BJ (cell line): ENCODE measurements at regions not wholly inside any gene's neighbourhood (a gene's known extent, or its start where the extent isn't known, plus 50 kb on each side); places are given as distances from the start of the nearest gene placed in this dataset.
"Not testable (repeated sequence)": the region's sequence is repeated elsewhere in the genome, so short reads cannot be mapped to it uniquely, and the experiment has no call there.

ENCODE experiments used
- CTCF ChIA-PET: fragments of 350-600 bp; formaldehyde crosslinking; extraction: SDS; loops from one replicate; lab custom pipeline; 2021; ENCODE audit warnings: antibody characterized with exemption, inconsistent platforms; lab: Yijun Ruan, JAX
- POLR2A ChIA-PET: fragments of 300-600 bp; sonication (Branson Sonifier 250); formaldehyde crosslinking; extraction: SDS; loops from one replicate; lab custom pipeline; 2021; ENCODE audit warnings: antibody characterized with exemption; lab: Charles Lee
- DNase-seq: peaks from one replicate; pipeline ENCODE4 v3.0.0-alpha.2; 2011; ENCODE audit warnings: low read depth
- H3K27me3 ChIP-seq: 2 replicates; pipeline ENCODE4 v1.6.0; 2011; ENCODE audit warnings: low read length; ENCODE audit not compliant: control insufficient read depth, insufficient read depth
- H3K36me3 ChIP-seq: 2 replicates; pipeline ENCODE4 v1.5.1; 2011; ENCODE audit warnings: low read length; ENCODE audit not compliant: control insufficient read depth, insufficient read depth
- H3K4me3 ChIP-seq: 2 replicates; pipeline ENCODE4 v1.5.1; 2011; ENCODE audit warnings: low read depth, mild to moderate bottlenecking, control low read depth, low read length

DNA sequence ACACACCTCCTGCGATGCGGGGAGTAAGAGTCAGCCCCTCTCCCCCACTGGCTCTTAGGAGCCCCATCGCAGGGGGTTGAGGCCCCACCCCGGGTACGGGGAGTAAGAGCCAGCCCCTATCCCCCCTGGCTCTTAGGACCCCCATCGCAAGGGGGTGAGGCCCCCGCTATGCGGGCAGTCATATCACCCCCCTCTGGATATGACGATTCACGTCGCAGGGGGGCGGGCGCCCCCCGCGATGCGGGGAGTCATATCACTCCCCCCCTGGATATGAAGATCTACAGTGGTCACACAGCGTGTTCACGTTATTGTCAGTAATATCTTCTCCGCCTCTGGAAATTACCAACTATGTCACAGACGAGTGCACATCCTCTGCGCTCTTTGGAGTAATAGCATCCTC, 61.1 kb downstream of the DEFB131A start:
- H3K27me3 ChIP-seq, POLR2A ChIA-PET, H3K36me3 ChIP-seq, H3K4me3 ChIP-seq, CTCF ChIA-PET, DNase-seq: not testable (repeated sequence)

GRCh38 chr4:9506672-9507071, 62.5 kb downstream of the DEFB131A start:
- DNase-seq, POLR2A ChIA-PET, CTCF ChIA-PET: not testable (repeated sequence)

DNA sequence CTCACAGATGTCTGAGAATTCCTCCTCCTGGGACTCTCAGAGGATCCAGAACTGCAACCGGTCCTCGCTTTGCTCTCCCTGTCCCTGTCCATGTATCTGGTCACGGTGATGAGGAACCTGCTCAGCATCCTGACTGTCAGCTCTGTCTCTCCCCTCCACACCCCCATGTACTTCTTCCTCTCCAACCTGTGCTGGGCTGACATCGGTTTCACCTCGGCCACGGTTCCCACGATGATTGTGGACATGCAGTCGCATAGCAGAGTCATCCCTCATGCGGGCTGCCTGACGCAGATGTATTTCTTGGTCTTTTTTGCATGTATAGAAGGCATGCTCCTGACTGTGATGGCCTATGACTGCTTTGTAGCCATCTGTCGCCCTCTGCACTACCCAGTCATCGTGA, 68.7 kb downstream of the DEFB131A start:
- DNase-seq, H3K36me3 ChIP-seq, POLR2A ChIA-PET, CTCF ChIA-PET, H3K4me3 ChIP-seq, H3K27me3 ChIP-seq: not testable (repeated sequence)

More at GRCh38 chr4:9506672-9507071, 62.5 kb downstream of the DEFB131A start:
- not testable (repeated sequence) for H3K27me3 ChIP-seq, H3K36me3 ChIP-seq, H3K4me3 ChIP-seq

DNA sequence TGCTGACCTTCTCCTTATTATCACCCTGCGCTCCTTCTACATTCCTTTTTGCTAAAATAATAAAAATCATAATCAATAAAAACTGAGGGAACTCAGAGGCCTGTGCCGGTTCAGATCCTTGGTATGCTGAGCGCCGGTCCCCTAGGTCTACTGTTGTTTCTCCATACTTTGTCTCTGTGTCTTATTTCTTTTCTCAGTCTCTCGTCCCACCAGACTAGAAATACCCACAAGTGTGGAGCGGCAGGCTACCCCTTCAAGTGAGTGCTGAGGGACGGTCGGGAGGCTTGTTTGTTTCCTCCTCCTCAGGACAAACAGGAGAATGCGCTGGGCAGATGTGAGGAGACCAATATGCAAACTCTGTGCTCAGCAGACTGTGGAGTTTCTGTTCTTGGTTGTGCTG, 75.4 kb downstream of the DEFB131A start:
- H3K36me3 ChIP-seq, H3K4me3 ChIP-seq, CTCF ChIA-PET, H3K27me3 ChIP-seq, DNase-seq, POLR2A ChIA-PET: not testable (repeated sequence)

- H3K4me3 ChIP-seq, H3K36me3 ChIP-seq, POLR2A ChIA-PET, DNase-seq, H3K27me3 ChIP-seq: not testable (repeated sequence)
- CTCF ChIA-PET: interaction anchor here (2.7 kb wide), 1 partner anchor 9 kb away, joined by 10 read pairs; no protein-coding TSS in a partner anchor
These were observed 78.7 kb downstream of the DEFB131A start for GRCh38 chr4:9522903-9523302.

DNA sequence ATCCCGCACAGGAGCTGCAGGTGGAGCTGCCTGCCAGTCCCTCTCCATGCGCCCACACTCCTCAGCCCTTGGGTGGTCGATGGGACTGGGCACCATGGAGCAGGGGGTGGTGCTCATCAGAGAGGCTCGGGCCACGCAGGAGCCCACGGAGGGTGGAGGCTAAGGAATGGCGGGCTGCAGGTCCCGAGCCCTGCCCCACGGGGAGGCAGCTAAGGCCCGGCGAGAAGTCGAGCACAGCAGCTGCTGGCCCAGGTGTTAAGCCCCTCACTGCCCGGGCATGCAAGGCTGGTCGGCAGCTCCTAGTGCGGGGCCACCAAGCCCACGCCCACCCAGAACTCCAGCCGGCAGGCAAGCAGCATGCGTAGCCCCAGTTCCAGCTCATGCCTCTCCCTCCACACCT, 80.2 kb downstream of the DEFB131A start:
- DNase-seq, POLR2A ChIA-PET: not testable (repeated sequence)
- CTCF ChIA-PET: interaction anchor here (0.9 kb wide), 1 partner anchor 8 kb away, joined by 3 read pairs; no protein-coding TSS in a partner anchor

DNA sequence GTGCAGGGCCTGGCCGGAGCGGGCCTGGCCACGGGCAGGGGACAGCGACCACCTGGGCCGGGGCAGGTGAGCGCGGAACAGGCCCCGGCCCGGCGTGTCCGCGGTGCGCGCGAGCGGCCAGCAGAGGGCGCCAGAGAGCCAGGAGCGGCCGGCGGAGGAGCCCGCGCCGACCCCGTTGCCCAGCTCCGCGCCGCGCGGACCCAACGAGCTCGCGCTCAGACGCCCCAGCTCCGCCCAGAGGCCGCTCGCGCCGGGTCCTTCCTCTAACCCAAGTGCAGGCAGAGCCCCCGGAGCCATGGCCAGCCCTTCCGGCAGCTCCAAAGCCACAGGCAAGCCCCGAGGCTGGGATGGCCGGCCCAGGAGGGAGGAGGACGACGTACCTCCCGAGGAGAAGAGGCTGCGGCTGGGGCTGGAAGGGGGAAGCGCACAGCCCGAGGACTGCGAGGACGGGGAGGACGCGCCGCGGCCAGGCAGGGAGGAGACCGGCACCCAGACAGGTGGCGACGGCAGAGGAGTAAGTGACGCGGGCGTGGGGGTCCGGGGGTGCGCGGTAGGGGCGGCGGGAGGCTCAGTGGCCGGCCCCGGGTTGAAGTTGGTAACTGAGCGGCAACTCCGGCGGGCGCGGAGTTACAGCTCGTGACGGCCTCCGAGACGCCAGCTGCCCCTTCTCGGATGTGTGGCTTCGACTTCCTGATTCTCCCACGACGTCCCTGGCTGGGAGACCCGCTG, 88.1 kb downstream of the DEFB131A start:
- POLR2A ChIA-PET, DNase-seq, H3K36me3 ChIP-seq, H3K27me3 ChIP-seq: not testable (repeated sequence)
- peak overlapping the region; percentile 53 for H3K4me3 ChIP-seq
- CTCF ChIA-PET: interaction anchor here (0.6 to 1.1 kb wide), 10 partner anchors 8 to 531 kb away, joined by 3 to 10 read pairs (median 3); no protein-coding TSS in a partner anchor

More for the DNA sequence above, 80.2 kb downstream of the DEFB131A start:
- H3K4me3 ChIP-seq, H3K27me3 ChIP-seq, H3K36me3 ChIP-seq: not testable (repeated sequence)

DNA sequence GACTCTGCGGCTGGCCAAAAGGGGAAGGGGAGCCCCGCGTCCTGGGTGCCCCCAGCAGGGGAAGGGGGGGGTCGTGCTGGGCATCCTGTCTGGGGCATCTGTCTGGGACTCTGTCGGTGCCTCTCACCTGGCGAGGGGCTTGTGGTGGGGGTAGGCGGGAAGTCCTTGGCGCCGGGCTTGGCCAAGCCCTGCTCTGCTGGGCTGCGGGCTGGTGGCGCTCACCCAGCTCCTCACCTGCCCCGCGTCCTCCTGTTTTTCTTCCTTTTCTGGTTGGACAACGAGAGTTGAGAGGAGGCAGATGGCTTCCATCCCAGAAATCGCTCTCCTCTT, 88.6 kb downstream of the DEFB131A start:
- H3K27me3 ChIP-seq, POLR2A ChIA-PET, H3K36me3 ChIP-seq, DNase-seq: not testable (repeated sequence)
- H3K4me3 ChIP-seq: peak overlapping the region; percentile 53
- CTCF ChIA-PET: interaction anchor here (0.7 to 1.1 kb wide), 4 partner anchors 8 to 482 kb away, joined by 3 to 6 read pairs (median 3); no protein-coding TSS in a partner anchor

- H3K4me3 ChIP-seq, H3K27me3 ChIP-seq, CTCF ChIA-PET, POLR2A ChIA-PET, H3K36me3 ChIP-seq, DNase-seq: not testable (repeated sequence)
These were observed 92.9 kb downstream of the DEFB131A start for GRCh38 chr4:9537101-9537500.

- H3K27me3 ChIP-seq, POLR2A ChIA-PET, H3K36me3 ChIP-seq, DNase-seq, H3K4me3 ChIP-seq: not testable (repeated sequence)
- CTCF ChIA-PET: interaction anchor here (1.0 kb wide), 1 partner anchor 8 kb away, joined by 4 read pairs; no protein-coding TSS in a partner anchor
These were observed 95.8 kb downstream of the DEFB131A start for GRCh38 chr4:9539939-9540520.

DNA sequence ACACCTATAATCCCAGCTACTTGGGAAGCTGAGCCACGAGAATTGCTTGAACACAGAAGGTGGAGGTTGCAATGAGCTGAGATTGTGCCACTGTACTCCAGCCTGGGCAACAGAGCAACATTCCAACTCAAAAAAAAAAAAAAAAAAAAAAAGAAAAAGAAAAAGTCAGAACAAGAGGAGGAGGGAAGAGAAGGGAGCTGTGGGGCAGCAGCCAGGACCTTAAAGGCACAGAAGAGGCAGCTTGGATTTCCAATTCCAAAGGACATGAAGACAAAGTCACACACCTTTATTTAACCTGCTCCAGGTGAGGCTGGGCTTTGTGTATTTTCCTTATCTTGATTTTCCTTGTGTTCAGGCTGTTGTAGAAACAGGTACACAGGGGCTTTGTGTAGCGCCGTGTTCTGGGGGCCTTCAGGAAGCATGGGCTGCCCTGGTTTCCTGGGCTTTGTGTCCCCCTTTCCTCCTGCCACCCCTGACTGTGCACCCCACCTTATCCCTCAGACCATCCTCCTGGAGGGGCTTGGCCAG, 97.2 kb downstream of the DEFB131A start:
- CTCF ChIA-PET: interaction anchor here (1.2 kb wide), 1 partner anchor 9 kb away, joined by 3 read pairs; no protein-coding TSS in a partner anchor

DNA sequence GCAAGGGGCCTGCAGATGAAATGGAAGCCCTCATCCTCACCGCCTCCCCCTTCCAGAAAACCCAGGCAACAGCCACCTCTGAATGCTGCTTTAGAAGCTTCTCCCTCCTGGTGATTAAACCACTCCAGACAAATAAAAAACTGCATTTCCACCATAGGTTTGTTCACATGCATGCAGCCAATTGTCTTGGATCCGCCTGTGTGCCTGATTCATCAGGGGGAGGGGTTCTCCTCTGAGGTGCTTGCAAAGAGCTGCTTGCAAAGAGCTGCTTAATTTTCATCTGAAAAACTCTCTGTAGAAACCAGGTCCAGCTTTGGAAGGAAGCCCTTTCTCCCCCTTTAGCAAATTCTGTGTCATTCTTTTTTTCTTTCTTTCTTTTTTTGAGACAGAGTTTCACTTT, 100.6 kb downstream of the DEFB131A start:
- H3K36me3 ChIP-seq, CTCF ChIA-PET, H3K4me3 ChIP-seq, POLR2A ChIA-PET, DNase-seq, H3K27me3 ChIP-seq: not testable (repeated sequence)

More for the DNA sequence above, 97.2 kb downstream of the DEFB131A start:
- H3K4me3 ChIP-seq, POLR2A ChIA-PET, H3K27me3 ChIP-seq, DNase-seq, H3K36me3 ChIP-seq: not testable (repeated sequence)
